COR-L47 (cell line): ENCODE measurements at regions not wholly inside any gene's neighbourhood (a gene's known extent, or its start where the extent isn't known, plus 50 kb on each side); places are given as distances from the start of the nearest gene placed in this dataset.
"Not testable (repeated sequence)": the region's sequence is repeated elsewhere in the genome, so short reads cannot be mapped to it uniquely, and the experiment has no call there.

Experiments used
- DNase-seq: peaks from one replicate; lab custom pipeline; 2025; lab: John Stamatoyannopoulos, UW

DNA sequence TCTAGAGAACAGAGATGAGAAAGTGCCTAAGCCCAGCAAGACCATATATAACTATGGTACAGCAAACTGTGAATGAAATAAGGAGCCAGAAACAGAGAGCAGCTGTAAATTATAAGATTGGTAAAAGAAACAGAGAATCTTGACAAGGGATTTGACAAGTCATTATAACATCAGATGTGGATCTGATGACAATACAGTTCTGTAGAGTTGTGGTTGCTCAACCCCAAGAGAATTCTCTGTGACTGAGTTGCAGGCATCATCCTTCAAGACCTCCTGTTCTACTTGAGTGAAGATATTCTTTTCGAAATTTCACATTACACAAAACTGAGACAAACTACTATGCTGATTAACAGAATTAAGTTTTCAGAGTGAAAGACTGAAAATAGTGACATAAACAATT lies 343.1 kb upstream of the SLC39A10 start:
- DNase-seq: no peak

GRCh38 chr2:195312662-195313061 lies 344.4 kb upstream of the SLC39A10 start:
- no peak for DNase-seq

DNA sequence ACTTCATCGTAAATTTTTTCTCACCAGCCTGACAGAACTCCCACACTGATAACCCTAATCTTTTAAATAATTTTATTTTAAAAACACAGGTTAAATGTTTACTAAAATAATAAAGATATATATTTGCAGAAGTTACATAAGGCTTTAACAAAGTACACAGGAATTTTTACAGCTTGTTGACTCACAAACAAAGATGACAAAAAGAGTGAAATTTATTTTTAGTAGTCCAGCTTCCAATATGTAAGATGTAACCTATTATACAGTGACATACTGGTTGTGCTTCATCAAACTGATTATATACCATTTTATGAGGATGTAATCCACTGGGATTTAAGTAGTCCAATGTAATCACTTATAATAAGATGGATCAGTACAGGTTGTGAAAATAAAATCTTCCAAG lies 348.9 kb upstream of the SLC39A10 start:
- no peak for DNase-seq

- no peak for DNase-seq
These were observed 349.3 kb upstream of the SLC39A10 start for GRCh38 chr2:195307751-195308150.

GRCh38 chr2:195304310-195304709 lies 352.7 kb upstream of the SLC39A10 start:
- peak; percentile 3 for DNase-seq

DNA sequence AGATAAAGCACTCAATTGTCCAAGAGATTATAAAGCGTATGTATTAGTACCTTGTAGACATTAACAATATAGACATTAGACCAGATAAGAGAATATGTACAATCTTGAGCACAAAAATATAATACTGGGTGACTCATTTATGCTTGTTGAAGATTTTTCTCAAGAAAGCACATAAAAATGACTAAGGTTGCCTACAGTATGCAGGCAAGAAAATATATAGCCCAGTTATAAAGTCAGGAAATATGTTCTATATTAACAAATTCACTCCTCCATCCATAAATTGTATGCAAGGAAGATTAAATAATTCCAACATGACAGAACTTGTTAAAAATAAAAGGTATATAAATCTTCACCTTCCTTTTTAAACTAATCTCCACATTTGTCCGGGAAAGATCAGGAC lies 356.4 kb upstream of the SLC39A10 start:
- DNase-seq: no peak

DNA sequence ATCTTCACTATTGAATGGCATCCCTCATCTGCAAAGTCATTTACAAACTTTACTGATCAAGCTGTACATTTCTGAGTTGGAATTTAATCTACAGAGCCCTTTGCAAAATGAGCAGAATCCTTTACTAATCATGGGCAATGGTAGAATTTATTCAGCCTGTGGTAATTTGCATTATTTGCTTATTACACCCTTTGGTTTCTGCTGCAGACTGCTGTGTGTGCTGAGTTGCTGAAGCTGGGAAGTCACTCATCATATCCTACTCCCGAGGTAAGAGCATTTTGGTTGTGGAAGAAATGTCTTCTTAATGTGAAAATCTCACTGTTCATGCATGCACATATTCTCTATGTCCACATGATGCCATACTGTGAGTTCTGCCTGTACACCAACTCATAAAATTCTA lies 357.4 kb upstream of the SLC39A10 start:
- no peak for DNase-seq

DNA sequence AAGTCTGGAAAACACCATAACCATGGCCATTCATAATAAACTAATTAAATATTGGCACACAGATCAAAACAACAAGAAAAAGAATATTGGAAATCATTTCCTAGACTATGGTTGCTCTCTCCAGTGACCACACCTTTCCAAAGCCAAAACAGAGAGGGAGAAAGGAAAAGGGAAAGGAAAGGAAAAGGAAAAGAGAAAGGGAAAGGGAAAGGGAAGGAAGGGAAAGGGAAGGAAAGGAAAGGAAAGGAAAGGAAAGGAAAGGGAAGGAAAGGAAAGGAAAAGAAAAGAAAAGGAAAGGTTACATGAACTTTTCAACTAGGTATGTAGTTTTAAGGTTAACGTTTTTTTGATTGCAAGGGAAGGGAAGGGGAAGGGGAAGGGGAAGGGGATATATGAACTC lies 360.5 kb upstream of the SLC39A10 start:
- no peak for DNase-seq

- DNase-seq: no peak
These were observed 367.9 kb upstream of the SLC39A10 start for GRCh38 chr2:195289081-195289480.

- DNase-seq: no peak
These were observed 377.1 kb upstream of the SLC39A10 start for GRCh38 chr2:195279840-195280427.

DNA sequence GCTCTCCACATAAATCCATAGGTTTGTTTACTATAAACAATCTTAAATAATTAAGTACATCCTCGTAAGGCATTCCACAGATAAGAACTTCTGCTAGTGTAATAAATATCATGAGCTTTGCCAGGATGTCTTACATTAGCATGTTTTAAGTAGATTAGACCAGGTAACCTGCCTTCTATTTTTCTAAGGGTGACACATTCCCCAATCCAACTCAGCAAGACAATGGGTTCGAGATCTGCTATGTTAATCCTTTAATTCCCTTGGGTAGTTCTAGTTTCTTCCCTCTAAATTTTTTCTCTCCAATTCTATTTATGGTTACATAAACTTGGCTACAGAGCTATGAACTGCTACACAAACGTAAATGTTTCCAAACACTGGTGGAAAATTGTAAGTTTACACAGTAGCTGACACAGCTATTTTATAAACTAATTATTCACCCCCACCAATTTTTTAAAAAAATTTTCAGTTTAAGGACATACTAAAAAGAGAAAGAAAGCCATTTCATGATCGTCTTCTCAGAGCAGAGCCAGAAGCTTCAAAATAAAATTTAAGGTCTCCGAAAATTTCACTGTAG lies 386.5 kb upstream of the SLC39A10 start:
- no peak for DNase-seq

GRCh38 chr2:195269220-195269619 lies 387.8 kb upstream of the SLC39A10 start:
- DNase-seq: no peak

DNA sequence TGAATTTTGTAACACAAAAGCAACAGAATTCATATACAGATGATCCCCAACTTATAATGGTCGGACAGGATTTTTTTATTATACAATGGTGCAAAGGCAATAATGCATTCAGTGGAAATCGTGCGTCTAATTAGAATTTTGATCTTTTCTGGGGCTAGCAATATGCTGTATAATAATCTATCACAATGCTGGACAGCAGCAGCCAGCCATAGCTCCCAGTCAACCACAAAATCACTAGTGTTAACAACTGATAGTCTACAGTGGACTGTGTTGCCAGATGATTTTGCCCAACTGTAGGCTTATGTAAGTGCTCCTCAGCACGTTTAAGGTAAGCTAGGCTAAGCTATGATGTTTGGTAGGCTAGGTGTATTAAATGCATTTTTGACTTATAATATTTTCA lies 399.0 kb upstream of the SLC39A10 start:
- DNase-seq: no peak

GRCh38 chr2:195252018-195252417 lies 405.0 kb upstream of the SLC39A10 start:
- DNase-seq: no peak

DNA sequence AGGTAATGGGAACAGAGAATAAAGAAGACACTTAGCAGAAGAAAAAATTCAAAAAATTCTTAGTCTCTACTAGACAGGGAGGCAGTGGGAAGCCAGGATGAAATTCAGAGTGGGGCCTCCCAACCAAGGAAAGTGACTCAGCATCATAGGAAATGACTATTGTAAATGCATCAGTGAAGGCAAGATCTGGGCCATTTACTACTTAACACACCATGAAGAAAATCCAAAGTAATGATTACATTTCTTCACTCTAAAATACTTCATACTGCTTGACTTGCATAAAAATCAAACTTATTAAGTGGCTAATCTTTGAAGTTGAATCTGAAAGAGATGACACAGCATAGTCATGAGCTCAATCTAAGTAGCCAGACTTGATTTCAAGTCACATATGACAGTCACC lies 405.8 kb upstream of the SLC39A10 start:
- DNase-seq: no peak

GRCh38 chr2:195238826-195239225 lies 418.2 kb upstream of the SLC39A10 start:
- no peak for DNase-seq

DNA sequence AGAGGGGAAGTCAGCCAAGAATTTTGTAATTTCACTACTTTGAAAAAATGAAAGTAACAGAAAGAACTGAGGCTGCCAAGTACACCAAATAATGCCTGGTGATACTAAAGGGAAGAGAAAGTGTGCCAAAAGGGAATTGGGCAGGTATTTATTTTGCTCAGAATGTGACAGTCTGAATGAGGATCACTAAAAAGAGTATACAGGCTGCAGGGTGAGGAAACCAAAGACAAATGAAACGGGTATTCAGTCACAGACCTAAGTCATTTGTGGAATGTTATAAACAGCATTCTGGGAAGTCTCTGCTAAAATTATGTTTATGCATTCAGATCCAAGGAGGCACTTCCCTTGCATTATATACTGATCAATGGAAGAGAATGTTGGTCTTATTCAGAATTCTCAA lies 418.6 kb upstream of the SLC39A10 start:
- no peak for DNase-seq

GRCh38 chr2:195228547-195228946 lies 428.5 kb upstream of the SLC39A10 start:
- not testable (repeated sequence) for DNase-seq

DNA sequence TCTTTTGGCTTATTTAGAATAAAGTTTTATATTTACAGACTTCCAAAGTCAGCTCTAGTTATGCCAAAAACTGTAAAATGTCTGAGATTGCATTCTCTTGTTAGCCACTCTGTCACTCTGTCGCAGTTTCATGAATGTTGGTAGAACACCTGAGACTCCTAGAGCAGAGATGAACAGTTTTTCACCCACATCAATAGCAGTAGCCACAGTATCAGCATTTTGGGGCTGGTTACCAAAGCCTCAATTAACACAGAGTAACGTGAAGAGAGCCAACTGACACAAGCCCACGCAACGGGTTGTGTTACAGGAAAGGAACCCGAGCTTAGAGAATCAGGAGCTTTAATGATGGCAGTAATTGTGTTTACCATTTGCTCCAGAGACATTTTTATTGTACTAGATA lies 443.0 kb upstream of the SLC39A10 start:
- no peak for DNase-seq

GRCh38 chr2:195212586-195212985 lies 444.4 kb upstream of the SLC39A10 start:
- no peak for DNase-seq

DNA sequence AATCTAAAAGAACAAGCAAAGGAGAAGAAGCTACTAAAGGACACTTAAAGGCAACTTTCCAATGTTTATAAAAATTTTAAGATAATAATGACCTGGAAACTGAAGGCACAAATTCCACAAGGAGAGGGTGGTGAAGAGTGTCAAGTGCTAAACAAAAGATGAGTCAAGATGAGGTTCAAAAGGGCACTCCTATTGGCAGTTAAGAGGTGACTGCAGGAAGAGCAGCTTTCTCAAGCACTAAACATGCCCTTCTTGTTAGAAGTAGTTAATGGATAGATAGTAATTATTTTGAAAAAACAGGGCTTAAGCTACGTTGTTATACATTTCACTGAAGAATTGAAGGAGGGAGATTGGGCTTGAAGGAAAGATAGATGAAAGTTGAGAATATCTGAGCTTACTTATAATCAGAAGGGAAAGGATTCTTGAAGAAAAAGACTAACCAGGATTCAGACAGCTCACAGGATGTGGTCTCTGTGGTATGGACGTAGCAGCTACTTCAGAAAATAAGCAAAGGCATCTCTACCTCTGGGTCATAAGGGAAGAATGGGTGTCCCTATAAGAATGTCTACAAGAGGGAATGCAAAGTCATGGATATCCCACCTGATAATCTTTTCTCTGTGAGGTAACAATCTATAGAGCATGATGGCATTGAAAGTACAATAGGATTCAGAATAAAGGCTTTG lies 454.7 kb upstream of the SLC39A10 start:
- no peak for DNase-seq

GRCh38 chr2:195199864-195200263 lies 457.2 kb upstream of the SLC39A10 start:
- no peak for DNase-seq

GRCh38 chr2:195181059-195181705 lies 475.8 kb upstream of the SLC39A10 start:
- DNase-seq: no peak
